ENCODE measurements at regions not wholly inside any gene's neighbourhood (a gene's known extent, or its start where the extent isn't known, plus 50 kb on each side); places are given as distances from the start of the nearest gene placed in this dataset.

GRCh38 chr4:17142232-17142711 is 243.8 kb upstream of the LDB2 start:
- TF ChIP-seq, protein P1, sequence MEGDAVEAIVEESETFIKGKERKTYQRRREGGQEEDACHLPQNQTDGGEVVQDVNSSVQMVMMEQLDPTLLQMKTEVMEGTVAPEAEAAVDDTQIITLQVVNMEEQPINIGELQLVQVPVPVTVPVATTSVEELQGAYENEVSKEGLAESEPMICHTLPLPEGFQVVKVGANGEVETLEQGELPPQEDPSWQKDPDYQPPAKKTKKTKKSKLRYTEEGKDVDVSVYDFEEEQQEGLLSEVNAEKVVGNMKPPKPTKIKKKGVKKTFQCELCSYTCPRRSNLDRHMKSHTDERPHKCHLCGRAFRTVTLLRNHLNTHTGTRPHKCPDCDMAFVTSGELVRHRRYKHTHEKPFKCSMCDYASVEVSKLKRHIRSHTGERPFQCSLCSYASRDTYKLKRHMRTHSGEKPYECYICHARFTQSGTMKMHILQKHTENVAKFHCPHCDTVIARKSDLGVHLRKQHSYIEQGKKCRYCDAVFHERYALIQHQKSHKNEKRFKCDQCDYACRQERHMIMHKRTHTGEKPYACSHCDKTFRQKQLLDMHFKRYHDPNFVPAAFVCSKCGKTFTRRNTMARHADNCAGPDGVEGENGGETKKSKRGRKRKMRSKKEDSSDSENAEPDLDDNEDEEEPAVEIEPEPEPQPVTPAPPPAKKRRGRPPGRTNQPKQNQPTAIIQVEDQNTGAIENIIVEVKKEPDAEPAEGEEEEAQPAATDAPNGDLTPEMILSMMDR (conservative IDR thresholded peaks at IDR 0.05 in 1 of 2, IDR thresholded peaks at IDR 0.05 in 1 of 2; ENCODE audit: extremely low read depth in 1 of 2, insufficient read depth in 1 of 2, low read depth in 1 of 2, low read length in 2 of 2) = no peak
- no peak for TF ChIP-seq EZH2 (IDR thresholded peaks at IDR 0.05; ENCODE audit: borderline replicate concordance, low read length)

Measured in mammary epithelial cell (primary cell).